Peyer's patch (tissue), 4 donors: ENCODE measurements at regions not wholly inside any gene's neighbourhood (a gene's known extent, or its start where the extent isn't known, plus 50 kb on each side); places are given as distances from the start of the nearest gene placed in this dataset.

Experiments used
- CTCF ChIP-seq, 6 experiments: fragments of 450-650 bp in 4 of 6; fragments of 200-600 bp in 2 of 6; sonication (generic) in 1 of 6; IDR thresholded peaks; one replicate each; pipeline ENCODE4 v1.5.1; 2017 to 2019; ENCODE audit warnings: antibody characterized with exemption in 6 of 6, mild to moderate bottlenecking in 3 of 6, moderate library complexity in 1 of 6
- POLR2A ChIP-seq, 2 donors: fragments of 450-650 bp; IDR thresholded peaks; one replicate each; pipeline ENCODE4 v1.5.1; 2017; ENCODE audit warnings: antibody characterized with exemption in 2 of 2, mild to moderate bottlenecking in 2 of 2, moderate library complexity in 2 of 2

- TF ChIP-seq POLR2A (IDR thresholded peaks at IDR 0.05) (no peak), CTCF (IDR thresholded peaks at IDR 0.05) (no peak)
Measured at GRCh38 chr6:91279740-91280493, 693.0 kb upstream of the MAP3K7 start.
